ENCODE measurements at regions not wholly inside any gene's neighbourhood (a gene's known extent, or its start where the extent isn't known, plus 50 kb on each side); places are given as distances from the start of the nearest gene placed in this dataset.

- H3K27ac ChIP-seq (ENCODE audit: low read depth, low read length, poor library complexity, severe bottlenecking): no peak overlapping the region
- H3K9me3 ChIP-seq (ENCODE audit: low read length): no peaks in the 10 kb centered on the region
- H3K27me3 ChIP-seq (ENCODE audit: insufficient read depth, low read length): no peaks in the 10 kb centered on the region
- no peak overlapping the region for H3K4me2 ChIP-seq (ENCODE audit: low read length)
- H4K20me1 ChIP-seq (ENCODE audit: insufficient read depth, low read length): no peaks in the 10 kb centered on the region
- no peaks in the 10 kb centered on the region for H3K4me1 ChIP-seq (ENCODE audit: insufficient read depth, low read length, severe bottlenecking)
- H3F3A ChIP-seq (ENCODE audit: insufficient read depth, low read length): no peaks in the 10 kb centered on the region
- TF ChIP-seq EZH2 (IDR thresholded peaks at IDR 0.05; ENCODE audit: borderline replicate concordance, low read length) (no peak), CTCF (IDR thresholded peaks at IDR 0.05; ENCODE audit: low read length) (no peak)
- H3K9me2 ChIP-seq (ENCODE audit: low read depth, low read length): no peaks in the 10 kb centered on the region
- no peak overlapping the region for H3K4me3 ChIP-seq (ENCODE audit: low read depth, low read length, poor library complexity, severe bottlenecking)
- H2AFZ ChIP-seq (ENCODE audit: low read length): no peak overlapping the region
- H3K9ac ChIP-seq (ENCODE audit: low read length): no peak overlapping the region
- no peaks in the 10 kb centered on the region for H3K79me2 ChIP-seq (ENCODE audit: insufficient read depth, low read length)
- H3K36me3 ChIP-seq (ENCODE audit: insufficient read depth, low read length): no peaks in the 10 kb centered on the region
These were observed 105.8 kb upstream of the ADGRF1 start for GRCh38 chr6:47147836-47148344.

- Histone ChIP-seq H3K36me3 (ENCODE audit: insufficient read depth, low read length) (no peaks in the 10 kb centered on the region), H3K79me2 (ENCODE audit: insufficient read depth, low read length) (no peaks in the 10 kb centered on the region), H3K27ac (ENCODE audit: low read depth, low read length, poor library complexity, severe bottlenecking) (no peak overlapping the region), H3K9me2 (ENCODE audit: low read depth, low read length) (no peaks in the 10 kb centered on the region), H2AFZ (ENCODE audit: low read length) (no peak overlapping the region), H3F3A (ENCODE audit: insufficient read depth, low read length) (no peaks in the 10 kb centered on the region), H4K20me1 (ENCODE audit: insufficient read depth, low read length) (no peaks in the 10 kb centered on the region), H3K4me3 (ENCODE audit: low read depth, low read length, poor library complexity, severe bottlenecking) (no peak overlapping the region), H3K4me2 (ENCODE audit: low read length) (no peak overlapping the region), H3K9me3 (ENCODE audit: low read length) (no peaks in the 10 kb centered on the region), H3K4me1 (ENCODE audit: insufficient read depth, low read length, severe bottlenecking) (no peaks in the 10 kb centered on the region), H3K27me3 (ENCODE audit: insufficient read depth, low read length) (no peaks in the 10 kb centered on the region), H3K9ac (ENCODE audit: low read length) (no peak overlapping the region)
- TF ChIP-seq CTCF (IDR thresholded peaks at IDR 0.05; ENCODE audit: low read length) (no peak), EZH2 (IDR thresholded peaks at IDR 0.05; ENCODE audit: borderline replicate concordance, low read length) (no peak)
These were observed 105.1 kb upstream of the ADGRF1 start for GRCh38 chr6:47147175-47147727.

GRCh38 chr6:47146431-47147174, 104.5 kb upstream of the ADGRF1 start:
- Histone ChIP-seq H3K4me1 (ENCODE audit: insufficient read depth, low read length, severe bottlenecking) (no peaks in the 10 kb centered on the region), H3K4me2 (ENCODE audit: low read length) (no peak overlapping the region), H3K9me2 (ENCODE audit: low read depth, low read length) (no peaks in the 10 kb centered on the region), H4K20me1 (ENCODE audit: insufficient read depth, low read length) (no peaks in the 10 kb centered on the region), H3K27me3 (ENCODE audit: insufficient read depth, low read length) (no peaks in the 10 kb centered on the region), H3K36me3 (ENCODE audit: insufficient read depth, low read length) (no peaks in the 10 kb centered on the region), H3K79me2 (ENCODE audit: insufficient read depth, low read length) (no peaks in the 10 kb centered on the region), H3K9ac (ENCODE audit: low read length) (no peak overlapping the region), H3K9me3 (ENCODE audit: low read length) (no peaks in the 10 kb centered on the region), H2AFZ (ENCODE audit: low read length) (no peak overlapping the region), H3F3A (ENCODE audit: insufficient read depth, low read length) (no peaks in the 10 kb centered on the region), H3K4me3 (ENCODE audit: low read depth, low read length, poor library complexity, severe bottlenecking) (no peak overlapping the region), H3K27ac (ENCODE audit: low read depth, low read length, poor library complexity, severe bottlenecking) (no peak overlapping the region)
- TF ChIP-seq CTCF (IDR thresholded peaks at IDR 0.05; ENCODE audit: low read length): no peak
- no peak for TF ChIP-seq EZH2 (IDR thresholded peaks at IDR 0.05; ENCODE audit: borderline replicate concordance, low read length)
